ENCODE measurements at regions not wholly inside any gene's neighbourhood (a gene's known extent, or its start where the extent isn't known, plus 50 kb on each side); places are given as distances from the start of the nearest gene placed in this dataset.

DNA sequence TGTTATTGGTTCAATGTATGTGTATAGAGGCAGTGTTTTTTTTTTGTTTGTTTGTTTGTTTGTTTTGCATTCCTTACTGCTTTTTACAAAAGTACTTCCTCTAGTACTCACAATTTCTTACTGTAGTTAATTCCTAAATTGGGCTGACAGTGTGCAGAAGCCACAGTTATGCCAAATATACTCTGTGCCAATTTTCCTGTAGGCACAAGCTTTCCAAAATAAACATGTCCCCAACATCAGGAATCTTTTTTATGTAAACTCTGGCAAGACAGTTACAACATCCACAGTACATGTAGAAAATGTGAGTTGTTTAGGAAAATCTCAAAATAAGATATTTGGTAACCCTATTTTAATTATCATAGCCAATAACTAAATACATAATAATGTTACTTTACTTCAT lies 161.6 kb upstream of the TSLP start:
- TF ChIP-seq, protein P1, sequence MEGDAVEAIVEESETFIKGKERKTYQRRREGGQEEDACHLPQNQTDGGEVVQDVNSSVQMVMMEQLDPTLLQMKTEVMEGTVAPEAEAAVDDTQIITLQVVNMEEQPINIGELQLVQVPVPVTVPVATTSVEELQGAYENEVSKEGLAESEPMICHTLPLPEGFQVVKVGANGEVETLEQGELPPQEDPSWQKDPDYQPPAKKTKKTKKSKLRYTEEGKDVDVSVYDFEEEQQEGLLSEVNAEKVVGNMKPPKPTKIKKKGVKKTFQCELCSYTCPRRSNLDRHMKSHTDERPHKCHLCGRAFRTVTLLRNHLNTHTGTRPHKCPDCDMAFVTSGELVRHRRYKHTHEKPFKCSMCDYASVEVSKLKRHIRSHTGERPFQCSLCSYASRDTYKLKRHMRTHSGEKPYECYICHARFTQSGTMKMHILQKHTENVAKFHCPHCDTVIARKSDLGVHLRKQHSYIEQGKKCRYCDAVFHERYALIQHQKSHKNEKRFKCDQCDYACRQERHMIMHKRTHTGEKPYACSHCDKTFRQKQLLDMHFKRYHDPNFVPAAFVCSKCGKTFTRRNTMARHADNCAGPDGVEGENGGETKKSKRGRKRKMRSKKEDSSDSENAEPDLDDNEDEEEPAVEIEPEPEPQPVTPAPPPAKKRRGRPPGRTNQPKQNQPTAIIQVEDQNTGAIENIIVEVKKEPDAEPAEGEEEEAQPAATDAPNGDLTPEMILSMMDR (IDR thresholded peaks at IDR 0.05), result no peak
- no peak for TF ChIP-seq POLR2A (IDR thresholded peaks at IDR 0.05)
